ENCODE measurements at regions not wholly inside any gene's neighbourhood (a gene's known extent, or its start where the extent isn't known, plus 50 kb on each side); places are given as distances from the start of the nearest gene placed in this dataset.

DNA sequence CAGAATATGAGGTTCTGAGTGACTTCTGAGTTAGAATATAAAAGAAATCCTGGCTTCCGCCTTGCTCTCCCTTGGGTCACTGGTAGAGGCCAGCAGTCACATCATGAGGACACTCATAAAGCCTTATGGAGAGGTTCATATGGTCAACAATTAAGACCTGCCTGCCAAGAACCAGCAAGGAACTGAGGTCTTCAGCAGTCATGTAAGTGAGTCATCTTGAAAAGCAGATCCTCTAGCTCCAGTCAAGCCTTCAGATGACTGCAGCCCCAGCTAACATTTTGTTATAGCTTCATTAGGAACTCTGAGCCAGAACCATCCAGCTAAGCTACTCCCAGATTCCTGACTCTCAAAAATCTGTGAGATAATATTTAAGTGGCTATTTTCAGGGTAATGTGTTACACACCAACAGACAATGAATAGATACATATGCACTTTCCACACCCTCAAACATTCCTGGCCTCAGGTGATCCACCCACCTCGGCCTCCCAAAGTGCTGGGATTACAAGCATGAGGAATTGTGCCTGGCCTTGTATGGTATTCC, 447.2 kb downstream of the SHQ1 start:
- no peak for DNase-seq (ENCODE audit: low spot score)

DNA sequence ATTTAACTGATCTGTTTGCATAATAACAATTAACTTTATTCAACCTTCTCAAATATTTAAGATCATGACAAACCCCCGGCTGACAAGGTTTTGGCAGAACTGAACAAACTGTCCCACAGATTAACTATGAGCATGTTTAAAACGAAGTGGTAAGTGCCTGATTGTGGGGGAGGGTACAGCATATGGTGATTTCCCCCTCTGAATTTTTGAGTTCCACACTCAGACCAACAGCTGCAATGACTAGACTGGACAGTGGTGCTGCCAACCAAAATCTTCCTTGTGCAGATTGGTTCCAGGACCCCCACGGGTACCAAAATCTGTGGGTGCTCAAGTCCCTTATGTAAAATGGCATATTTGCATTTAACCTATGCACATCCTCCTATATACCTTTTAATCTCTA, 449.5 kb downstream of the SHQ1 start:
- no peak for DNase-seq (ENCODE audit: low spot score)

DNA sequence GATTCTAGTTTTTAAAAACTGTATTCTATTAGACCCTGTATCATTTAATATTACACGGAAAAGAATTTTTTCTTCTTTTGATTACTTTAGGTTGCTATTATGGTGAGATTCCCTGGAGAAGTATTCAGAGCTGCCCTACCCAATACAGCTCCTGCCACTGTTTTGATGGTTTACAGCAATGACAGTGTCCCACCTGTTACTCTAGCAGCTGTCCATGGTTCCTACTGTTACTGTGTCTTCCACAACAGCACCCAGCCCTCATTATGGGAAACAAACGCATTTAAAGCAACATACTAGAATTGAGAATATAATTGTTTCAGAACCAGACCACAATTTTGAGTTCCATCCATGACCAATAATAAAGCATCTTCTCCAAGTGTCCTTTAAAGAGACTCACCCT, 450.7 kb downstream of the SHQ1 start:
- DNase-seq (ENCODE audit: low spot score), result no peak

DNA sequence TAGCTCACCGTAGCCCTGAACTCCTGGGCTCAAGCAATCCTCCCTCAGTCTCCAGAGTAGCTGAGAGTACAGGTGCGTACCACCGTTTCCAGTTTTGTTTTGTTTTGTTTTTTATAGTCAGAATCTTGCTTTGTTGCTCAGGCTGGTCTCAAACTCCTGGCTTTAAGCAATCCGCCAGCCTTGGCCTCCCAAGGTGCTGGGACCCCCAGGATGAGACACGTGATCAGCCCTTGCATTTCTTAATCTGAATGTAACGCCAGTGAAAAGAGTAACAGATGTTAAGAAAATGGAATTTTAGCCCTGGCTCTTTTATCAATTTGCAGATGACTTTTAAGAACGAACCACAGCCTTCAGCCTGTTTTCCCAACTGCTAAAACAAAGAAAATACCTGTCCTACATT, 451.3 kb downstream of the SHQ1 start:
- no peak for DNase-seq (ENCODE audit: low spot score)

DNA sequence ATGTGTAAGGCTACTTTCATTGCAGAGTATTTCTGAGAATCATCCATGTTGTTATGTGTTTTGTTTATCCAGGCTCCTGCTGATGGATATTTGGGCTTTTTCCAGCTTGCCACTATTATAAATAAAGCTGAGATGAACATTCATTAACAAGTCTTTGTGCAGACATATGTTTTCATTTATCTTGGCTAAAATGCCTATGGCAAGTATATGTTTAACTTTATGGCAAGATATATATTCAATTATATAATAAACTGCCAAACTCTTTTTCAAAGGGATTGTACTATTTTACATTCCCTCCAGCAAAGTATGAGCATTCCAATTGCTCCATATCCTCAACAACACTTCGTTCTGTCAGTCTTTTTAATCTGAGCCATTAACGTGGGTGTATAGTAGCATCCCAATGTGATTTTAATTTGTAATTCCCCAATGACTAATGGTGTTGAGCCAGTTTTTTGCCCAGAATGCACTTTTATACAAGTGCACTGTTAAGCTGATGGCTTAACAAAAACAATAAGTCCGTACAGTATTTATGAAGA, 452.4 kb downstream of the SHQ1 start:
- no peak for DNase-seq (ENCODE audit: low spot score)

DNA sequence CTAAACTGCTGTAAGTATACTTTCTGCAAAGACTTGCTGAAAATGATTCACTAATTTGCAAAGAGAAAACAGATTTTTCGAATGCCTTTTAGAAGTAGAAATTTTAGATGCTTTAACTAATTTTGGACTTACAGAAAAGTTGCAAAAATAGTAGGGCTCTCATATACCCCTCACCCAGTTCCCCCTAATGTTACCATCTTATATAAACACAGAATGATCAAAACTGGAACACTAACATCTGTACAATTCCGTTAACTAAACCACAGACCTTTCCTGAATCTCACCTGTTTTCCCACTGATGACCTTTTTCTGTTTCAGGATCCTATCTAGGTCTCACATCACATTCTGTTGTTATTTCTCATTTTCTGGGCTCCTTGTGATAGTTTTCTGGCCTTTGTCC, 454.8 kb downstream of the SHQ1 start:
- DNase-seq (ENCODE audit: low spot score), result no peak

DNA sequence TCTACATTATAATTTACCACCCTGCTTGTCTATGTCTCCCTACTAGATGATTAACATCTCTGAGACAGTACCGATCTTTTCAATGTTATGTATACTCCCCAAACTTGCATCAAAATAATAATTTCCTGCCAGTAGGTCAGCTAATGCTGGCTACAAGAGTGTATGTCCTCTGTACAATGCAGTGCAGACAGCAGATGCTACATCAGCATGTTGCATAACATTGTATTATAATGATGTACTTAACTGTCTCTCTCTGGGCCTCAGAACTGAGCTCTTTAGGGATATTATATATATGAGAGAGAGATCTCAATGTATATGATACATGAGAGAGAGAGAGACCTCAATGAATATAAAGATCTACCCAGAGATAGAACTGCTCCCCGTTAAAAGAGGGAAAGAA, 456.6 kb downstream of the SHQ1 start:
- DNase-seq (ENCODE audit: low spot score), result no peak

DNA sequence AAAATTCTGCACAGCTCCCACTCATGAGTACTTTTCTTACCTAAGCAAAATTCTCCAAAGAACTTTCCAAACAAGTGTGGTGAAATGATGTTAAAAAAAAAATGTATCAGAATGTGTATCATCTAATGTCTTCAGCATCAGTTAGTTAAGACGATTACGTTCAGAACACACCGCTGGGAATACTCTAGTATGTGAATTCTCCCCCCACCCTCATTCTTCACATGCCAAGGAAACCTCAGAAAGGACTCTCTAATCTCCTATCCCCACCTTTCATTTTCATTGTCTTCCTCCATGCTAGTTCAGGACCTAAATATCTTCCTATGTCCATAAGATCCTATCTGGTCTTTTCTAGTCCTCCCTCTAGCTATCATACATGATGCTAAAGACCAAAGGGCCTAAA, 457.4 kb downstream of the SHQ1 start:
- no peak for DNase-seq (ENCODE audit: low spot score)

DNA sequence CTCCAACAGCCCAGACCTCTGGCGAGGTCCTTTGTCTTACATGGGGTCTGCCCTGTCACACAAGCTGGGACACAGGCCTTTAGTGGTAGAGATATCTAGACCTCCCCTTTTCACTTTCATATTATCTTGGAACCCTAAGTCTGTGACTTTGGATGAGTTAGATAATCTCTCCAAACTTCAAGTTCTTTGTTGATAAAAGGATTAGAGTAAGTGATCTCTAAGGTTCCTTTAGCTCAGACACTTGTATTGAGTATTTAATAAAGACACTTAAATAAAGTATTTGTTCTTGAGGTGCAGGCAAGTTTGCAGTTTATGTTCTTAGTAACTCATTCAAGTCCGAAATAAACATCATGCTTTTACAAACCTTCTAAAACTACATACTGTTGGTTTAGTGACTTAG, 459.6 kb downstream of the SHQ1 start:
- DNase-seq (ENCODE audit: low spot score), result no peak

DNA sequence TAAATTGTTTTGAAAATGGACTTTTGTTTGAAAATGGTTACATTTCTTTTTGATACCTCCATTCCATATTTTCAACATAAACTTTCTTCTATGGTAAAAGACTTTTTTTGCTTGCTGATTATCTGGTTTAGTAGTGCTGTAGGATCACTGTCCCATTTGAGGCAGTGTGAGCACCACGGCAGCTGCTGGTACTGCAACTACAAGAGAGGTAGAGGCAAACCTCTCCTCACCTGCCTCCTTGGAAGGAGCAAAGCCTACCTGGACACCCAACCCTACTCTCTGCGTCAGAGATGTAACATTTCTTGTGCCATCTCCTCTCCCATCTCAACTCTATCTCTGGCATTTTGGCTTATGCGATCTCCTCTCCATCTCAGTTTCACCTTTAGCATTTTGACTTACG, 460.1 kb downstream of the SHQ1 start:
- DNase-seq (ENCODE audit: low spot score), result no peak

DNA sequence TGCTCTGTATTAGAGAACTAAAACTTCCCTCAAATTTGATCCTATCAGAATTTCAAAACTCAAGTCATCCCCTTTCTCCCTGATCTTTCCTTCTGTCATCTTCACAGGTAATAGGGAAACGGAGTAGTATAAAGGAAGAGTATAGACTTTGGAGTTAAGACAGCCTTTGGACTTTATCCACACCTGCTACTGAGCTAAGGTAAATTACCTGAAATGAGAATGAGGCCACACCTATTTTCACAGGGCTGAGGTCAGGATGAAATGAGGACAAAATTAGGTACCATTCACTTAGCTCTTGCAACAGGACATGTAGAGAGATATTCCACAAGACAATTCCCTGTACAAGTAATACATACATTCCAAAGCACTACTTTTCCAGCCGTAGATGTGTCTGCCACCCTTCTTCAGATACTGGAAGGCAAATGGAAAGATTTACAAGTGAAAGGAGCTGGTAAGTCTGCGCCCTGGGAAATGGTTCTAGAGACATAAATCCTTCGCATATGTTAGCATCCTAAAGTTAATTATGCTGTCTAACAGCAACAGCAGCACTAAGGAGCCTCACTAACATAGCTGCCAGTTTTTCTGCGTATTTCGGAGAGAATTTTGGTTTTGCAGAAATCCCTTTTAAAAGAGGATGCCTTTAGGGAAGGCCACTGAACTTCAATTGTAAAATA, 461.8 kb downstream of the SHQ1 start:
- DNase-seq (ENCODE audit: low spot score), result no peak

DNA sequence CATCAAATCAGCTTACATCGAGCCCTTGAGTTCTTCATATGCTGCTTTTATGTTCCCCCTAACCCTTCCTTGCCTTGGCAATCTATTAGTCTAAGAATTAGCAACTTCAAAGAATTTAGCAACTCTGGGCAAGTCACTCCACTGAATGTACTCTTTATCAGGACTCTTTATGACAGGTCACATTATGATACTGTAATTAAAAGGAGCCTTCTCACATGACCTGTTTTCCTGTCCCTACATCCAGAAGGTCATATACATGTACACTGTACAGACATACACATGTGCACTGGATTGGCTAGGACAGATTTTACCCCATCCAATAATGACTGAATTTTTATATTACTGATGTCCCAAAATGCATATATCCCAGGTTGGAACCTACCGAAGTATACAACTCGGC, 463.1 kb downstream of the SHQ1 start:
- no peak for DNase-seq (ENCODE audit: low spot score)

DNA sequence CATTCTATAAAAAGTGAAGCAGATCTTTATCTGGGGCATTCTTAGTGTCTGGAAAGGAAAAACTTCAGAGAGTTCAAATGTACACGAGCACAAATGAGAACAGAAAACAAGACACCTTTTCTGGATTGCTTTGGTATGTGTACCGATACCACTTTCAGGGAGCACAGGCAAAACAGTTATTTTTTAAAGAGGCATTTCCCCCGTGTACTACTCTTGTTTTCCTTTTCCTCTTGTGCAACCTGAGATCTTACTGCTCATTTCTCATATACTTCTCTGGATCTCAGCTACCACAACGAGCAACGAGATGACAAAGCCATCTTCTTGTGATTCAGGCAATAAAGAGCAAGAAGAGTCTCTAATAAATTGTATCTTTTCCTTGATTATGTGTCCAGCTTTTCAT, 463.6 kb downstream of the SHQ1 start:
- no peak for DNase-seq (ENCODE audit: low spot score)

DNA sequence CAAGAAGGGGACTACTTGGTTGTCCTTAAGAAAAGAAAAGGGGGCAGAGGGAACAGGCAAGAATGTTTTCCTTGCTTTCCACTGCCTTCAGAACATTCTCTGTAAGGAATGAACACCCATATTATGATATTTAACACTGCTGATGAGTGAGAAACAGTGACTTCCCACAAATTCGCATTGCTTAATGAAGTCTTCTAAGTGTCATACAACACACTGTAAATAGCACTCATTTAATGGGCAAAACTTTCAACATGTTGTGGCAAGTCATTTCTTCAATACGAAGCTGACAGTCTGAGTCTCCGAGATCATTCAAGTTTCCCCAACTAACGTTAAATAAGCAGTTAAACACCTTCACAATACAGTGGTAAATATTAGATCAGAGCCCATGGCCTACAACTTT, 464.4 kb downstream of the SHQ1 start:
- no peak for DNase-seq (ENCODE audit: low spot score)

DNA sequence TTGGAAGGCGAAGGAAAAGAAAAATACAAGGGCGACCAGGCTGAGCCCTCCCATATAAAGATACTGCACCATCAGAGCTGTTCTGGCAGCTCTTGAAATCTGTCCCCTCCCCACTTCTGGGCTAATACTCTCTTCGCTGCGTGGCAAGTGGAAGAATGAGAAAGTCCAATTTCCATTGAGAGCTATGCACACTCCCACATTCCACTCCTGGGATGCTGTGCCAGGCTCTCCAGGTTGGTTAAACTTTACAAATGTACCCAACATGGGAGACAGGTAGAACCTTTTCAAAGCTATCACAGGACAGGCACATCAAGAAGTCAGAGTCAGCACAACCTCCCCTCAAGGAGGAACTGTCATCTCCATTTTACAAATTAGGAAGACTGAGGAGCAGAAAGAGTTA, 465.0 kb downstream of the SHQ1 start:
- no peak for DNase-seq (ENCODE audit: low spot score)

DNA sequence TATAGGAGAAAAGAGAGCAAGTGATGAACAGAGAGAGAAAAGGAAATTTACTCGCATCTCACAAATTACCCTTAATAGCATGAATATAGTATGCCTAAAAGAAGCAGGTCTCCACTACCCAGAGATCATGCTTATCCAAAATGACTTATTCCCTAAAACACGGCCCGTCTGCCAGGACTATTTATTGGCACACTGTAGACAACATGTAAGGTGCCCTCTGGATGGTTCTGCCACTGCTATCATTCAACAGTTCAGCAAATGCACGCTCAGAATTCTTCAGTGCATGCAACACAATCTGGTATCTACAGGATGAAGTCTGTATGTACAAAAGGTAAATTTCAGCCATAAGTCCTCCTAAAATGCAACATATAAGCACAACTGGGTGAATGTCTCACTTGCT, 465.8 kb downstream of the SHQ1 start:
- no peak for DNase-seq (ENCODE audit: low spot score)

DNA sequence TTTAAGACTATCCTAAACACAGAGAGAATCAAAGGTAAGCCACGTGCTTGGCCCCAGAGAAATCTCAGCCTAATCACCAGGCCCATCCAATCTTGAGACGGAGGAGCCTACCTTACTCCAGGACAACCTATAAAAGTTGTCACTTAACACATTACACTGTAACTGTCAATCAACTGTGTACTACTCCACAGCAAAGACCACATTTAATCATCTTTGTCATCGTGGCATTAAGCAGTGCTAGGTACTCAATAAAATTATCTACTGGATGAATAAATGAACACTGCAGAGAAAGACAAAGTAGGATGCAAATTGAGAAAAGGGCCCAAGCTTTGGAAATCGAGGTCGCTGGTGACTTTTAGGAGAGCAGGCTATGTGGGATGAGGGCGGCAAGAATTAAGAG, 466.7 kb downstream of the SHQ1 start:
- no peak for DNase-seq (ENCODE audit: low spot score)

DNA sequence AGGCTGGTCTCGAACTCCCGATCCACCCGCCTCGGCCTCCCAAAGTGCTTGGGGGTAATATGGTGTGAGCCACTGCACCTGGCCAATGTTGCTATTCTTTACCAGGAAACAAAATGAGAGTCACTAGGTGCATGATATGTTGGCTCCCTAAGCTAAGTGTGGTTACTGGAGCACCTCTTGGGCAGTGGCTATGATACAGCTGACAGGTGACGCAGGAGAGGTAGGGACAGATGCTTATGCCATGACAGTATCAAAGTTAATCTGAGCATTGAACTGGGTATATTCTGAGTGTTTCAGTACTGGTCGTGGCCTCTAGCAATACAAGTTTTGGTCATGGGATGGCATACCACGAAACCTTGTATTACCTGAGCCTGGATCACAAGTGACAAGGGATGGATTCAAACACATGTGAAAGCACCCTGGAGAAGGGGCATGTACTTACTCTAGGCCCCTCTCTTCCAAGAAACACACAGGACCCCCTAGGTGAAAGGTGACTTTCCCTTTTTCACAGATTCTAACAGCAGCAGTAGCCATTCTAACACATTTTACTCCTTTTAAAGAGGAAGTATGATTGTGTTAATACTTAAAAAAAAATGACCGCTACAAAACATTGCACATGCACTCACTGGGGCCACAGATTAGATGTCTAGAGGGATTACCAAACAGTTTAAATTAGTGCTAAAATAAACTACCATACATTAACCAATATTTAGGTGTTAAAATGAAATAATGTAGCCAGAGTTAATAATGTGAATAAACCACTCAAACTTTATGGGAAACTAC, 467.3 kb downstream of the SHQ1 start:
- DNase-seq (ENCODE audit: low spot score), result no peak

DNA sequence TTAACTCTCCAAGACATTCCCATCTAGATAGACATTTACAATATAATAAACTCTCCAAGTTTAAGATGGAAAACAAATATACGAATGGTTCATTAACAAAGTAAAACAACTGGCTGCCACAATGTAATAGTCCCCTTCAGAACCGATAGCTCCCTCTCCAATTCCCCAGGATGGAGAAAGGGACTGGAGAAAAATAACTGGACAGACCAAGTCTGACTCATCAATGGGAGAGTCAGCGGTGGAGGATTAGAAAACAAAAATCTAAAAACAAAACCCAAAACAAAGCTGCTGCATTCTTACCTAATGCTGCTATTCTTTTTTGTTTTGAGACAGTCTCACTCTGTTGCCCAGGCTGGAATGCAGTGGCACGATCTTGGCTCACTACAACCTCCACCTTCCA, 468.1 kb downstream of the SHQ1 start:
- no peak for DNase-seq (ENCODE audit: low spot score)

DNA sequence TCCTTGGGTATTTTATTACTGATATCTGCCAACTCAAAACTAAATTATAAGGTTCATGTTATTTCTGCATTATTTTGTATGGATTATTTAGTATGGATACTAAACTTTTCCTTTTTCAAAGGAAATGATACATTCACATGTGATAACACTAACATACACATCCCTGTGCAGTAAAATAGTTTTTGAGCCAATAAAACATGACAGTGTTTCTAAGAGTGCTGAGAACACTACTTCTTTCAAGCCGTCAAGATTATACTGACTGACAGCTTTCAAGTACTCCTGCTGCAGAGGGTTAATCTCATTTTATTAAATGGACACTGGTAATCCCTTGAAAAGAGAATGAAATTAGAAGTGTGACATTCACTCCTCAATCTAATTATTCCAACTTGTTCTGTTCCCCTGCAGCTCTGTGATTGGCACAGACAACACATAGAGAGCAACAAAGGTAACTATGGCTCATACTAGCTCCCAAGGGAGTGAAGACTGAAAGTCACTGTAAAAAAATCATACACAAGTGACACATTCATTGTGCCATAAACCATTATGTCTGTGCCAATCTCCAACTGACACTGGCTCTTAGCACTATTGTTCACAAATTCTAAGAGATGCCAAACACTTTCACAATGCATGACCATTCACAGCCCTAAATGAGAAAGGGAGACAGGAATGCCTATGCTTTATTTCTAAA, 468.6 kb downstream of the SHQ1 start:
- DNase-seq (ENCODE audit: low spot score), result no peak

DNA sequence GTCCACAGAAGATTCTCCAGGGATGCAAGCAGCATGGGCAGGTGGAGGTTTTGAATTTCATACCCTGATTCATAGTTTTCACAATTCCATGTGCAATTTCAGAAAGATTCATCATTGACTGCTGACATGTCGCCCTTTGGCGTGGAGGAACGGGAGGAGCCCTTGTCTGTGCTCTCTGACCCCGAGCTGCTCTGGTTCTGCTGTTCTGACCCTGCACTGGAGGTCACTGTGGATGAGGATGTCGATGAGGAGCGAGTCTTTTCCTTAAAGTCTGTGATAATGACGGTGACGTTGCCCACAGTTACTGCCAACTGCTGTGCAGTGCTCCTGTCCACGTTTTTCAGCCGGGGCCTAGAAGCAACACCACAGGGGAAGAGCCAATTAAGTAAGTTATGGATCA, 470.0 kb downstream of the SHQ1 start:
- DNase-seq (ENCODE audit: low spot score), result no peak

DNA sequence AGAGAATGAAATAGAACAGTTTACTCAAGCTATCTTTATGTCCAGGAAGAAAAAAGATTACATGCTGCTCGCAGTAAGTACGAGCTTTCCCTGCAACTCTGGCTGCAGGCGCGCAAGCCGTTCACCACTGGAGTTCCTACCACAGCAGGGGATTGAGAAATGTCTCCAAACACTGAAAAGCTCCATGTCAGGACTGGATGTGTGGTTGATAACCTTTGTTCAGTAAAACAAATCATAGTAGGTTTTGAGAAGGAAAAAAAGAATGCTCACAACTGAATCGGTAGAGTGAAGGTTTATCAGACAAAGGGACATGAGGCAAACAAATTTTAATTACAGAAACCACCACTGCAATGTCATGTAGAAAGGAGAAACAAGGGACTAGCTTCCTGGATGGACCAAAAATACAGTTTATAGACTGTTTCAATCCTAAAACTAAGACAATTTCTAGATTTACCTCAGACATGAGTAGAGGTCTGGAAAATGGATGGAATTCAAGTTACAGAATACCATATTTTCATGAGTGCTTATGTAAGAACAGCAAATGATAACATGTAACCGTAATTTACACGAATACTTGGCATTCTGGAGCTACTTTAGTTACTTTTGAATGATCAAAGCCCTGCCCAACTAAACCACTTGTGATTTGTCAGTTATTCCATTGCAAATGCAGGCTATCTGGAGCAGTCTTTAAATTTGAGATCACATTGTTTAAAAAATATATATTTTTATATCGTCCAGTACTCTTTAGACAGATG, 471.1 kb downstream of the SHQ1 start:
- peak; percentile 6 for DNase-seq (ENCODE audit: low spot score)
